ENCODE measurements at regions not wholly inside any gene's neighbourhood (a gene's known extent, or its start where the extent isn't known, plus 50 kb on each side); places are given as distances from the start of the nearest gene placed in this dataset.

GRCh38 chr18:27595113-27595838 lies 410.2 kb upstream of the CHST9 start:
- no peak overlapping the region for H3K4me3 ChIP-seq (replicated peaks in 1 of 2; ENCODE audit: low read depth in 1 of 2, low read length in 2 of 2)
- no peaks in the 10 kb centered on the region for H3K9me3 ChIP-seq (ENCODE audit: control insufficient read depth in 1 of 2, insufficient read depth in 1 of 2, low read depth in 1 of 2, low read length in 2 of 2)
- no peaks in the 10 kb centered on the region for H3K27me3 ChIP-seq (ENCODE audit: insufficient read depth, low read length)
- TF ChIP-seq TCF7L2 (IDR thresholded peaks at IDR 0.05; ENCODE audit: borderline replicate concordance, extremely low read depth, insufficient read depth, insufficient read length) (no peak), EGR1 (IDR thresholded peaks at IDR 0.05; ENCODE audit: low read depth) (no peak), ZFX (IDR thresholded peaks at IDR 0.05) (no peak), SP1 (IDR thresholded peaks at IDR 0.05; ENCODE audit: low read depth) (no peak), CEBPB (IDR thresholded peaks at IDR 0.05; ENCODE audit: low read depth) (no peak), ZBTB33 (IDR thresholded peaks at IDR 0.05; ENCODE audit: extremely low read depth, insufficient replicate concordance, low read length) (no peak), JUND (IDR thresholded peaks at IDR 0.05) (no peak), POLR2A (IDR thresholded peaks at IDR 0.05; ENCODE audit: borderline replicate concordance, extremely low read depth, insufficient read depth, insufficient read length) (no peak), YY1 (IDR thresholded peaks at IDR 0.05; ENCODE audit: extremely low read depth, insufficient replicate concordance, low read depth, low read length) (no peak), CTCF (IDR thresholded peaks at IDR 0.05 in 2 of 3, conservative IDR thresholded peaks at IDR 0.05 in 1 of 3; ENCODE audit: borderline replicate concordance in 1 of 3, insufficient read depth in 1 of 3, low read depth in 2 of 3, low read length in 2 of 3) (no peak), ELF1 (IDR thresholded peaks at IDR 0.05; ENCODE audit: borderline replicate concordance, low read depth) (no peak)
- BruUV-seq (replicated peaks), result no TSS peak
- RAD21 ChIA-PET (ENCODE audit: low non-redundant PET in 1 of 2, low total read pairs in 2 of 2, uncharacterized antibody in 2 of 2, unreplicated experiment in 2 of 2), result no interaction called here
- DNase-seq (ENCODE audit: low read depth, low spot score) (no peak), ATAC-seq (no peak)
- no peaks in the 10 kb centered on the region for H3K9me2 ChIP-seq (ENCODE audit: insufficient read depth)
- no peaks in the 10 kb centered on the region for H3K4me1 ChIP-seq (ENCODE audit: control insufficient read depth in 1 of 2, insufficient read depth in 2 of 2, low read length in 2 of 2)
- CTCF ChIA-PET, result interaction anchor here (1.3 kb wide), 1 partner anchor 10 kb away, joined by 7 read pairs; no protein-coding TSS in a partner anchor
- H3K36me3 ChIP-seq (ENCODE audit: control insufficient read depth in 1 of 2, insufficient read depth in 2 of 2, low read length in 2 of 2), result no peaks in the 10 kb centered on the region
- H4K20me1 ChIP-seq (ENCODE audit: insufficient read depth), result no peaks in the 10 kb centered on the region
- H3K9ac ChIP-seq (ENCODE audit: low read length), result no peak overlapping the region
- no peak overlapping the region for H2AFZ ChIP-seq (ENCODE audit: low read depth, low read length, poor library complexity, severe bottlenecking)
- intact Hi-C loops (cut with micrococcal nuclease), result loop anchor here (5.0 to 10.0 kb wide), 4 partner anchors 230 to 1290 kb away; no protein-coding TSS in a partner anchor
- no peaks in the 10 kb centered on the region for H3K79me2 ChIP-seq (ENCODE audit: insufficient read depth, low read length)
- no peak overlapping the region for H3K4me2 ChIP-seq (ENCODE audit: low read length)
- H3K27ac ChIP-seq (ENCODE audit: low read depth, low read length), result no peak overlapping the region
- POLR2A ChIA-PET, result no interaction called here

Measured in HCT116 (cell line).